Esophagus muscularis mucosa (tissue), 4 donors: ENCODE measurements at regions not wholly inside any gene's neighbourhood (a gene's known extent, or its start where the extent isn't known, plus 50 kb on each side); places are given as distances from the start of the nearest gene placed in this dataset.

Experiments used
- EP300 ChIP-seq: sonication (generic); formaldehyde crosslinking; IDR thresholded peaks from one replicate; pipeline ENCODE4 v1.6.1; 2017; ENCODE audit warnings: antibody characterized with exemption
- POLR2A ChIP-seq: fragments of 450-650 bp; IDR thresholded peaks from one replicate; pipeline ENCODE4 v1.6.1; 2017; ENCODE audit warnings: antibody characterized with exemption, moderate library complexity, mild to moderate bottlenecking, low read depth
- TF ChIP-seq, protein P1 (sequence below), 3 experiments: fragments of 200-600 bp in 2 of 3; fragments of 450-650 bp in 1 of 3; sonication (generic) in 2 of 3; IDR thresholded peaks; one replicate each; pipeline ENCODE4 v1.5.1; 2017 to 2019; ENCODE audit warnings: antibody characterized with exemption in 3 of 3, mild to moderate bottlenecking in 2 of 3, moderate library complexity in 1 of 3

DNA sequence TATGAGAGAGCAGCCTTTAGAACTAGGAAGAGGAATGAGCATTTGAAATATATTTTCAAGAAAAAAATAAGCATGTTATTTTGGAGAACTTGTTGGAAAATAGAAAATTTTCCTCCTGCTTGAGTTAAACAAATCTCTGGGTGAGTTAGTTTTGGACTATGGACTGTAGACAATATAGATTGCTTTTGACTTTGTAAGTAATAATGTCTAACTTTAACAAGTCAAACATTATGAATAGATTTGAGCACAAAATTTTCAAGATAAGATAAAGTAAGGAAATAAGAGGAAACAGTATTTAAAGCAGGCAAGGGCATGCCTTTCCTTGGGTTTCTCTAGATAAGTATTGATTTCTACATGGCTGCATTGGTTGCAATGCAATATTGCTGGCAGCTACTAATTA lies 360.8 kb downstream of the LMO4 start:
- no peak for TF ChIP-seq EP300
- no peak for TF ChIP-seq POLR2A
- TF ChIP-seq, protein P1, sequence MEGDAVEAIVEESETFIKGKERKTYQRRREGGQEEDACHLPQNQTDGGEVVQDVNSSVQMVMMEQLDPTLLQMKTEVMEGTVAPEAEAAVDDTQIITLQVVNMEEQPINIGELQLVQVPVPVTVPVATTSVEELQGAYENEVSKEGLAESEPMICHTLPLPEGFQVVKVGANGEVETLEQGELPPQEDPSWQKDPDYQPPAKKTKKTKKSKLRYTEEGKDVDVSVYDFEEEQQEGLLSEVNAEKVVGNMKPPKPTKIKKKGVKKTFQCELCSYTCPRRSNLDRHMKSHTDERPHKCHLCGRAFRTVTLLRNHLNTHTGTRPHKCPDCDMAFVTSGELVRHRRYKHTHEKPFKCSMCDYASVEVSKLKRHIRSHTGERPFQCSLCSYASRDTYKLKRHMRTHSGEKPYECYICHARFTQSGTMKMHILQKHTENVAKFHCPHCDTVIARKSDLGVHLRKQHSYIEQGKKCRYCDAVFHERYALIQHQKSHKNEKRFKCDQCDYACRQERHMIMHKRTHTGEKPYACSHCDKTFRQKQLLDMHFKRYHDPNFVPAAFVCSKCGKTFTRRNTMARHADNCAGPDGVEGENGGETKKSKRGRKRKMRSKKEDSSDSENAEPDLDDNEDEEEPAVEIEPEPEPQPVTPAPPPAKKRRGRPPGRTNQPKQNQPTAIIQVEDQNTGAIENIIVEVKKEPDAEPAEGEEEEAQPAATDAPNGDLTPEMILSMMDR (IDR thresholded peaks at IDR 0.05), result no peak
